MG63 (cell line): ENCODE measurements at regions not wholly inside any gene's neighbourhood (a gene's known extent, or its start where the extent isn't known, plus 50 kb on each side); places are given as distances from the start of the nearest gene placed in this dataset.
"Not testable (repeated sequence)": the region's sequence is repeated elsewhere in the genome, so short reads cannot be mapped to it uniquely, and the experiment has no call there.

Experiments used
- DNase-seq: peaks from one replicate; pipeline ENCODE4 v3.0.0-alpha.2; 2020
- H3K27me3 ChIP-seq: fragments of 250-450 bp; sonication (Bioruptor Pico); 2 replicates; pipeline ENCODE4 v1.5.1; 2020; ENCODE audit warnings: mild to moderate bottlenecking, moderate library complexity
- H3K36me3 ChIP-seq: fragments of 250-450 bp; sonication (Bioruptor Pico); 2 replicates; pipeline ENCODE4 v1.5.1; 2020; ENCODE audit warnings: mild to moderate bottlenecking, moderate library complexity
- H3K4me3 ChIP-seq: fragments of 250-450 bp; sonication (Bioruptor Pico); 2 replicates; pipeline ENCODE4 v1.5.1; 2020; ENCODE audit warnings: mild to moderate bottlenecking, moderate library complexity
- H3K9me3 ChIP-seq: fragments of 250-450 bp; sonication (Bioruptor Pico); 2 replicates; pipeline ENCODE4 v1.5.1; 2020; ENCODE audit warnings: mild to moderate bottlenecking, moderate library complexity

DNA sequence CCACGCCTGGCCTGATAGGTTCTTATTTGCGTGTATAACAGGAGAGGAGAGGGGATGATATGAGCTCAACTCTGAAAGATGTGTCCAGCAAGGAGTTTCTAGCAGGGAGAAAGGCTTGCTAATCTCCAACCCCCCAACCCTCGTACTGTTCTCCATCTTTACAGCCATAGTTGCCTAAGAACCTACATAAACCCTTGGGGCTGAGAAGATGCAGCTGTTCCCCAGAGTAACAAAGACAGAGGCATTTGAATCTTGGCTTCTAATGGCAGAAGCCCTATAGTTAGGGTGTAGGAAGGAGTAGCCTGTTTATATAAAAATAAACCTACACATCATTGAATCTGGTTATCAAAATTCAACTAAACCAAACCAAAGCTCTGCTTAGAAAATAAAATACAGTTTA, 631.4 kb upstream of the SLC35B3 start:
- no peak for DNase-seq
- Histone ChIP-seq H3K4me3 (no peak overlapping the region), H3K36me3 (no peaks in the 10 kb centered on the region), H3K27me3 (no peaks in the 10 kb centered on the region), H3K9me3 (no peaks in the 10 kb centered on the region)

DNA sequence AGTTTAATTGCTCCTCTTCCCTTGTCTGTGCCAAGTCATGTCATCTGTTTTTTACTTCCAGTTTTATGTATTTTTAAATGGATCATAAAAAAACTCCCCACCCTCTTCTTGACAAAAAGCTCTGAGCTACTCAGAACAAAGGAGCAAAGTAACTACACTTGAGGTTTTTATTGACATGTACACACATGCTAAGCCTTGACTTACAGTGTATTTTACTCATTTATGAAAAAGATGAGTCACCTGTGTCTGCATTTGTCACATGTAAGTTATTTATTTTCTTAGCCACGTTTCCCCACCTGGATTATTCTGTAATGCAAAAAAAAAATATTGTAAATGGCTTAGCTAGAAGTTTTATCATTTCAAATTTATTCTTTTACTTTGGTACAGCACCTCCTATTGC, 628.8 kb upstream of the SLC35B3 start:
- Histone ChIP-seq H3K9me3 (no peaks in the 10 kb centered on the region; the same call in 1 of the 2 replicates), H3K36me3 (no peaks in the 10 kb centered on the region), H3K27me3 (no peaks in the 10 kb centered on the region), H3K4me3 (no peak overlapping the region)
- DNase-seq, result no peak

DNA sequence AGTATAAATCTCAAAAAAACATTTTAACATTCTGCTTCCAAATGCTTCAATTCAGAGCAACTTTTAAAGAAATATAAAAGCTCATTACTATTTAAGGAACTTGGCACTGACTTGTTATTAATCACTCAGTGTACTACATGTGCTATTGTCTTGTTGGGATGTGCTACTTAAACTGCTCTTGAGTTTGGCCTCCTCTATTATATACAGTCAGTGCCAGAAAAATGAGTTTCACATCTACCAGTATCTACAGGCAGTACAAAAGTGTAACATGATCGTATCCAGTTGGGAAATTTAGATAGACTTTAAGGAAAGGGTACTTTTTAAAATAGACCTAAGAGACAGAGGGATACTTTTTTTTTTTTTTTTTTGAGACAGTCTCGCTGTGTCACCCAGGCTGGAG, 627.3 kb upstream of the SLC35B3 start:
- DNase-seq, result no peak
- H3K36me3 ChIP-seq, result no peaks in the 10 kb centered on the region
- H3K27me3 ChIP-seq, result no peaks in the 10 kb centered on the region
- H3K4me3 ChIP-seq, result no peak overlapping the region
- no peaks in the 10 kb centered on the region; the same call in 1 of the 2 replicates for H3K9me3 ChIP-seq

- Histone ChIP-seq H3K9me3 (no peaks in the 10 kb centered on the region; the same call in 1 of the 2 replicates), H3K27me3 (no peaks in the 10 kb centered on the region), H3K4me3 (no peak overlapping the region), H3K36me3 (no peaks in the 10 kb centered on the region)
- DNase-seq, result no peak
Observed at GRCh38 chr6:9057937-9058336, 622.6 kb upstream of the SLC35B3 start.

DNA sequence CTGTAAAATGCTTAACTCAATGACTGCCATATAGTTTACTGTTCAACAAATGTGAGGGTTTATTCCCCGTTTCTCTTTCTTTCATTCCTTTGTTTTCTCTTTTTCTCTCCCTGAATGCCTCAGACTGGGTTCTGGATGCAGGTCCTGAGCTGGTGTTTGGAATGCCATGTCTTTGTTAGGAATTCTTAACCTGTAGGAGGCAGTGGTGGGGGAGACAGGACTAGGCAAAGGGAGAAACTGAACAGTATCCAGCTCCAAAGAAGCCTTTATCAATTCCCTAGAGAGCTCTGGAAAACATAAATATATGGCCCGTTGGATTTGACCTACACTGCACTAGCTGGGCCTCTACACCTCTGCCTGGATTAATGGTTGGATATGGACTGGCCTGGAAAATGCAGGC, 621.2 kb upstream of the SLC35B3 start:
- H3K9me3 ChIP-seq, result no peaks in the 10 kb centered on the region; the same call in 1 of the 2 replicates
- DNase-seq, result no peak
- no peaks in the 10 kb centered on the region for H3K36me3 ChIP-seq
- no peaks in the 10 kb centered on the region for H3K27me3 ChIP-seq
- H3K4me3 ChIP-seq, result no peak overlapping the region

DNA sequence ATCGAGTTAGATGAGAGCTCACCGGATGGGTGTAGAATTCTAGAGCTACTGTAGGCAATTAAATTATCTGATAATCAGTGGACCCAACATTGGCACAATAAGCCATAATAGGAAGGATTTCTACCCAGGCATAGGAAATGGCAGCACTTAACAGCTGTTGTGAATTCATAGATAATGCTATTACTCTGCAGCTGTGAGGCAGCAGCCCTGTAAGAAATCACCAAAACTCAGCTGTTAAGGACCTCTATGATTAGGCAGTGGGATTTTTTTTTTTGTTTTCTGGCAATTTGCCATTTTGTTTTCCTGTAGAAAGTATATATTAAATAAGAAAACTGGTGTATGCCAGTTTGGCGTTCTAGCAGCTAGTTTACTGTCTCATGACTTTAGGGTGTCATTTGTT, 609.1 kb upstream of the SLC35B3 start:
- Histone ChIP-seq H3K4me3 (no peak overlapping the region), H3K9me3 (no peaks in the 10 kb centered on the region), H3K27me3 (no peaks in the 10 kb centered on the region), H3K36me3 (no peaks in the 10 kb centered on the region)
- no peak for DNase-seq

GRCh38 chr6:9040718-9041117, 605.4 kb upstream of the SLC35B3 start:
- DNase-seq, result no peak
- Histone ChIP-seq H3K36me3 (no peaks in the 10 kb centered on the region), H3K4me3 (no peak overlapping the region), H3K27me3 (no peaks in the 10 kb centered on the region), H3K9me3 (no peaks in the 10 kb centered on the region)

GRCh38 chr6:9039258-9039657, 603.9 kb upstream of the SLC35B3 start:
- H3K36me3 ChIP-seq, result no peaks in the 10 kb centered on the region
- no peaks in the 10 kb centered on the region for H3K27me3 ChIP-seq
- DNase-seq, result no peak
- H3K9me3 ChIP-seq, result no peaks in the 10 kb centered on the region
- no peak overlapping the region for H3K4me3 ChIP-seq

GRCh38 chr6:9028086-9028485, 592.7 kb upstream of the SLC35B3 start:
- Histone ChIP-seq H3K9me3 (no peaks in the 10 kb centered on the region), H3K36me3 (no peaks in the 10 kb centered on the region), H3K4me3 (no peak overlapping the region), H3K27me3 (no peaks in the 10 kb centered on the region)
- no peak for DNase-seq

- Histone ChIP-seq H3K4me3 (no peak overlapping the region), H3K27me3 (no peaks in the 10 kb centered on the region), H3K9me3 (no peaks in the 10 kb centered on the region), H3K36me3 (no peaks in the 10 kb centered on the region)
- DNase-seq, result no peak
Observed at GRCh38 chr6:9025796-9026394, 590.5 kb upstream of the SLC35B3 start.

GRCh38 chr6:9025228-9025627, 589.9 kb upstream of the SLC35B3 start:
- DNase-seq, result no peak
- no peaks in the 10 kb centered on the region for H3K27me3 ChIP-seq
- H3K9me3 ChIP-seq, result no peaks in the 10 kb centered on the region
- no peak overlapping the region for H3K4me3 ChIP-seq
- no peaks in the 10 kb centered on the region for H3K36me3 ChIP-seq

- not testable (repeated sequence) for H3K4me3 ChIP-seq, H3K27me3 ChIP-seq, H3K9me3 ChIP-seq, DNase-seq, H3K36me3 ChIP-seq
Observed at GRCh38 chr6:9024246-9024645, 588.9 kb upstream of the SLC35B3 start.

- Histone ChIP-seq H3K27me3 (no peaks in the 10 kb centered on the region), H3K36me3 (no peaks in the 10 kb centered on the region), H3K9me3 (no peaks in the 10 kb centered on the region), H3K4me3 (no peak overlapping the region)
- peak; percentile 11 for DNase-seq
Observed at GRCh38 chr6:9020001-9020400, 584.7 kb upstream of the SLC35B3 start.

DNA sequence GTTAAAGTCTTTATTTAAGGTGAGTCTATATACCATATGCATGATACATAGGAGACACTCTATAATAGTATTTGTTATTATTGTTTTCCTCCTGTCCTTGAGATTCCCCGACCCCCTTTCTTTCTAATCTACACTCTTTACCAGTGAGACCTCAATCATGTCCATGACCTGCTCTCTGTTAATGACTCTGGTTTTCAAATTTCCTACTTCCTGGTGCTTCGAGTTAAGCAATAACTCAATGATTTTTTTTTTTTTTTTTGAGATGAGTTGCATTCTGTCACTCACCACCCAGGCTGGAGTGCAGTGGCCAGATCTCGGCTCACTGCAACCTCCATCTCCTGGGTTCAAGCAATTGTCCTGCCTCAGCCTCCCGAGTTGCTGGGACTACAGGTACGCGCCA, 574.6 kb upstream of the SLC35B3 start:
- no peak for DNase-seq
- no peaks in the 10 kb centered on the region for H3K36me3 ChIP-seq
- no peak overlapping the region for H3K4me3 ChIP-seq
- no peaks in the 10 kb centered on the region for H3K27me3 ChIP-seq
- no peaks in the 10 kb centered on the region for H3K9me3 ChIP-seq

- H3K9me3 ChIP-seq, result no peaks in the 10 kb centered on the region
- no peak overlapping the region for H3K4me3 ChIP-seq
- H3K36me3 ChIP-seq, result no peaks in the 10 kb centered on the region
- no peaks in the 10 kb centered on the region for H3K27me3 ChIP-seq
- no peak for DNase-seq
Observed at GRCh38 chr6:9007027-9007426, 571.7 kb upstream of the SLC35B3 start.

DNA sequence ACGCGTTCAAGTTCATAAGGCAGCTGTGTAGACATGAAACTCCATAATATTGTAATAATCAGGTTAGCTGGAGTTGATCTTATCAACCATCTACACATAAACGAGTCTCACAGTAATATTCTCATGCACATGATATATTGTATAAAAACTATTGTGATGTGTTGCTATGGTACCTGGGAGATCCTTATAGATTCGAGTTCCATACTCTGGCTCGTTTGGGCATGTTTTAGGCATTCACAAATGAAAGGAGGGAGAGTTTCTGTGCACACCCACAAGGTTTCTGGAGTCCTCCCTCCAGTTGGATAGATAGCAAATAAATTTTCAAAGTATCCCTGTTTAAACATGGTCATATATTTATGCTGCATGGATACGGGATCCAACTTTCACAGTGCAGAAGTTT, 567.5 kb upstream of the SLC35B3 start:
- no peaks in the 10 kb centered on the region for H3K36me3 ChIP-seq
- no peak for DNase-seq
- no peak overlapping the region for H3K4me3 ChIP-seq
- H3K9me3 ChIP-seq, result no peaks in the 10 kb centered on the region
- no peaks in the 10 kb centered on the region for H3K27me3 ChIP-seq

DNA sequence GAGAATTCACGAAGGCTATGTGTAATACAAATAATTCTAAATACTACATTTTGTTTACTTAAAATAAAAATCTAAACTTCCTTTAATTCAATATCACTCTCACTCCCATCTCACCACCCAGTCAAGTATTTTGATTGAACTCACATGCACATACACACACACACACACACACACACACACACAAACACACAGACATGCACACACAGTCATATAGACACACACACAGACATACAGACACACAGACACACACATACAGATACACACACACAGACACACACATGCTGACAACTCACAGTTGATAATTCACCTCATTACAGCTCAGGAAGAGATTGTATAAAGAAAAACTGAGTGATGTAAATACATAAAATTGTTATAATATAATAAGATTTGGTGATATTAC, 559.8 kb upstream of the SLC35B3 start:
- no peak for DNase-seq
- no peaks in the 10 kb centered on the region for H3K27me3 ChIP-seq

GRCh38 chr6:8993111-8993510, 557.8 kb upstream of the SLC35B3 start:
- no peaks in the 10 kb centered on the region for H3K27me3 ChIP-seq
- no peak overlapping the region for H3K4me3 ChIP-seq
- DNase-seq, result no peak
- no peaks in the 10 kb centered on the region for H3K9me3 ChIP-seq
- no peaks in the 10 kb centered on the region for H3K36me3 ChIP-seq

More for the DNA sequence above, 559.8 kb upstream of the SLC35B3 start:
- Histone ChIP-seq H3K36me3 (no peaks in the 10 kb centered on the region), H3K4me3 (no peak overlapping the region), H3K9me3 (no peaks in the 10 kb centered on the region)

GRCh38 chr6:8991844-8992243, 556.5 kb upstream of the SLC35B3 start:
- Histone ChIP-seq H3K27me3 (no peaks in the 10 kb centered on the region), H3K9me3 (no peaks in the 10 kb centered on the region), H3K4me3 (no peak overlapping the region), H3K36me3 (no peaks in the 10 kb centered on the region)
- no peak for DNase-seq
